GM13977 (cell line): ENCODE measurements at regions not wholly inside any gene's neighbourhood (a gene's known extent, or its start where the extent isn't known, plus 50 kb on each side); places are given as distances from the start of the nearest gene placed in this dataset.

ENCODE experiments used
- DNase-seq: peaks from one replicate; pipeline ENCODE4 v3.0.0; 2012; ENCODE audit warnings: low spot score
- CTCF ChIP-seq: IDR thresholded peaks from 2 replicates; pipeline ENCODE4 v1.5.1; 2012; ENCODE audit warnings: mild to moderate bottlenecking, control low read depth; ENCODE audit not compliant: insufficient read depth; ENCODE audit errors: extremely low read depth, missing control alignments
- in situ Hi-C: fragments of 300-500 bp; cut with MboI; formaldehyde crosslinking; loops from one replicate; pipeline ENCODE4 v1.12.0; 2022; ENCODE audit warnings: low sequenced_read_pairs, low pct_unique_long_range_greater_than_20kb, mixed read lengths, inconsistent platforms; ENCODE audit not compliant: unreplicated experiment

GRCh38 chr5:67283275-67283987, 86.8 kb upstream of the CD180 start:
- no peak for DNase-seq
- in situ Hi-C loops = no loop called here
- TF ChIP-seq CTCF = no peak

GRCh38 chr5:67281874-67282273, 85.3 kb upstream of the CD180 start:
- no peak for TF ChIP-seq CTCF
- in situ Hi-C loops = no loop called here
- DNase-seq = no peak

- DNase-seq = no peak
- in situ Hi-C loops = no loop called here
- TF ChIP-seq CTCF = no peak
These were observed 77.2 kb upstream of the CD180 start for GRCh38 chr5:67273689-67274356.

- in situ Hi-C loops = no loop called here
- TF ChIP-seq CTCF = no peak
- DNase-seq = no peak
These were observed 76.0 kb upstream of the CD180 start for GRCh38 chr5:67272453-67273130.

- in situ Hi-C loops = no loop called here
- DNase-seq = no peak
- no peak for TF ChIP-seq CTCF
These were observed 71.8 kb upstream of the CD180 start for GRCh38 chr5:67268231-67269021.

- no peak for TF ChIP-seq CTCF
- no peak for DNase-seq
- in situ Hi-C loops = no loop called here
These were observed 71.1 kb upstream of the CD180 start for GRCh38 chr5:67267512-67268216.
